GM12878 (cell line): ENCODE measurements at regions not wholly inside any gene's neighbourhood (a gene's known extent, or its start where the extent isn't known, plus 50 kb on each side); places are given as distances from the start of the nearest gene placed in this dataset.

Source experiments
- ATAC-seq: fragments of 200-7000 bp; cut with Tn5 transposase; 3 replicates; pipeline ENCODE4 v1.9.1; 2020; ENCODE audit warnings: mild to moderate bottlenecking, moderate library complexity
- BruUV-seq: library from RNA; stranded (reverse); fragments of 400-500 nt; replicated peaks from 2 replicates; lab custom pipeline; 2021; lab: Mats Ljungman, UMichigan
- CTCF ChIA-PET: fragments of 300-600 bp; sonication (Branson Sonifier 250); formaldehyde crosslinking; extraction: SDS; loops from one replicate; lab custom pipeline; 2021; ENCODE audit warnings: inconsistent platforms; lab: Yijun Ruan, JAX
- POLR2A ChIA-PET: fragments of 350-600 bp; formaldehyde crosslinking; extraction: SDS; loops from one replicate; lab custom pipeline; 2021; ENCODE audit warnings: inconsistent platforms; lab: Charles Lee
- RAD21 ChIA-PET: fragments of 300-600 bp; sonication (Branson Sonifier 250); formaldehyde crosslinking; loops from one replicate; lab custom pipeline; 2023; ENCODE audit warnings: antibody characterized with exemption; ENCODE audit not compliant: unreplicated experiment; lab: Charles Lee
- SMC1A ChIA-PET: fragments of 300-600 bp; sonication (Branson Sonifier 250); formaldehyde crosslinking; loops from one replicate; lab custom pipeline; 2023; ENCODE audit not compliant: unreplicated experiment, uncharacterized antibody; lab: Charles Lee
- DNase-seq: peaks from one replicate; pipeline ENCODE4 v3.0.0-alpha.2; 2011; ENCODE audit warnings: low read depth, low spot score
- FAIRE-seq: peaks from 3 replicates; lab custom pipeline; 2011; peaks lifted over from hg19 to GRCh38; lab: Jason Lieb, UNC
- H2AFZ ChIP-seq: 2 replicates; pipeline ENCODE4 v1.6.0; 2011; ENCODE audit warnings: low read depth, low read length, control low read depth; ENCODE audit not compliant: control insufficient read depth
- H3K27ac ChIP-seq: 2 replicates; pipeline ENCODE4 v1.5.1; 2011; ENCODE audit warnings: control low read depth; ENCODE audit not compliant: control insufficient read depth, insufficient read depth
- H3K27me3 ChIP-seq, 2 experiments: replicated peaks in 1 of 2; 2 replicates each; pipeline versions ENCODE4 v1.6.0 to v1.6.1; 2011; ENCODE audit warnings: low read length in 1 of 2; ENCODE audit not compliant: control insufficient read depth in 2 of 2, insufficient read depth in 2 of 2
- H3K36me3 ChIP-seq, 2 experiments: 2 replicates each; pipeline ENCODE4 v1.5.1; 2011; ENCODE audit warnings: low read length in 1 of 2; ENCODE audit not compliant: control insufficient read depth in 2 of 2, insufficient read depth in 2 of 2
- H3K4me1 ChIP-seq: 2 replicates; pipeline ENCODE4 v1.6.1; 2011; ENCODE audit warnings: mild to moderate bottlenecking, low read length, moderate library complexity, mixed read lengths; ENCODE audit not compliant: control insufficient read depth, insufficient read depth
- H3K4me2 ChIP-seq: 2 replicates; pipeline ENCODE4 v1.6.0; 2011; ENCODE audit warnings: control low read depth; ENCODE audit not compliant: control insufficient read depth, insufficient read depth
- H3K4me3 ChIP-seq: fragments of 200-600 bp; sonication (generic); 2 replicates; pipeline ENCODE4 v1.5.1; 2016
- H3K79me2 ChIP-seq: 2 replicates; pipeline ENCODE4 v1.6.0; 2011; ENCODE audit warnings: low read length; ENCODE audit not compliant: control insufficient read depth, insufficient read depth
- H3K9ac ChIP-seq: 2 replicates; pipeline ENCODE4 v1.8.0; 2011; ENCODE audit warnings: low read length, control low read depth, mixed read lengths; ENCODE audit not compliant: control insufficient read depth, insufficient read depth
- H3K9me3 ChIP-seq: replicated peaks from 3 replicates; pipeline ENCODE4 v1.5.1; 2011; ENCODE audit warnings: mild to moderate bottlenecking, low read length; ENCODE audit not compliant: control insufficient read depth, insufficient read depth
- H4K20me1 ChIP-seq: 2 replicates; pipeline ENCODE4 v1.6.0; 2011; ENCODE audit not compliant: control insufficient read depth, insufficient read depth
- BMI1 ChIP-seq: fragments of 450-650 bp; IDR thresholded peaks from 2 replicates; pipeline ENCODE4 v1.6.1; 2016; ENCODE audit warnings: mild to moderate bottlenecking, moderate library complexity, borderline replicate concordance
- DPF2 ChIP-seq: fragments of 450-650 bp; IDR thresholded peaks from 2 replicates; pipeline ENCODE4 v1.6.1; 2017; ENCODE audit warnings: mild to moderate bottlenecking
- NR2C1 ChIP-seq: fragments of 450-650 bp; IDR thresholded peaks from 2 replicates; pipeline ENCODE4 v1.6.1; 2017; ENCODE audit warnings: antibody characterized with exemption, mild to moderate bottlenecking, moderate library complexity
- PAX5 ChIP-seq: IDR thresholded peaks from 2 replicates; pipeline ENCODE4 v1.6.1; 2011; ENCODE audit warnings: low read depth, low read length, borderline replicate concordance
- RUNX3 ChIP-seq: IDR thresholded peaks from 2 replicates; pipeline ENCODE4 v1.6.1; 2012; ENCODE audit warnings: low read length, inconsistent platforms
- SPI1 ChIP-seq: IDR thresholded peaks from 2 replicates; pipeline ENCODE4 v1.6.1; 2011; ENCODE audit warnings: low read depth, mild to moderate bottlenecking, low read length, moderate library complexity, borderline replicate concordance; ENCODE audit not compliant: insufficient read depth
- WRNIP1 ChIP-seq: IDR thresholded peaks from 2 replicates; pipeline ENCODE4 v1.6.1; 2011; ENCODE audit warnings: low read depth, low read length, improper control_type of control experiment, borderline replicate concordance
- WGBS: methylation state at CpG from one replicate; pipeline ENCODE4 v1.1.6; 2016; ENCODE audit warnings: low lambda C conversion rate; ENCODE audit not compliant: insufficient replicate concordance, insufficient coverage; ENCODE audit errors: missing lambda C conversion rate; 5-methylcytosine and 5-hydroxymethylcytosine counted together
- in situ Hi-C: fragments of 300-500 bp; cut with MboI; formaldehyde crosslinking; loops from 9 replicates; pipeline ENCODE4 v1.14.3; 2018; ENCODE audit warnings: mixed read lengths
- intact Hi-C: fragments of 100-400 bp; cut with micrococcal nuclease; formaldehyde crosslinking; loops from one replicate; pipeline ENCODE4 v1.14.2; 2022; ENCODE audit not compliant: unreplicated experiment
- TF ChIP-seq, protein P1 (sequence below): IDR thresholded peaks from 2 replicates; pipeline ENCODE4 v1.6.1; 2011; ENCODE audit warnings: low read depth, mild to moderate bottlenecking, low read length, moderate library complexity, borderline replicate concordance; ENCODE audit errors: extremely low read depth
- TF ChIP-seq, protein P2 (sequence below): fragments of 450-650 bp; formaldehyde crosslinking; IDR thresholded peaks from 2 replicates; pipeline ENCODE4 v1.4.0; 2022; ENCODE audit warnings: mild to moderate bottlenecking, moderate library complexity

GRCh38 chr2:20565101-20565622 lies 85.7 kb downstream of the HS1BP3 start:
- intact Hi-C loops (no loop called here), in situ Hi-C loops (no loop called here)
- no peak overlapping the region for H3K4me3 ChIP-seq
- H3K27ac ChIP-seq: no peak overlapping the region
- 38% methylated on average over 7 of the region's 7 CpGs for WGBS
- no peak overlapping the region for H2AFZ ChIP-seq
- FAIRE-seq (no peak), DNase-seq (no peak), ATAC-seq (no peak; the same call in 2 of the 3 replicates)
- no peaks in the 10 kb centered on the region for H3K9me3 ChIP-seq
- no peaks in the 10 kb centered on the region for H4K20me1 ChIP-seq
- TF ChIP-seq BMI1 (no peak), WRNIP1 (no peak), RUNX3 (no peak), NR2C1 (no peak), SPI1 (no peak), DPF2 (no peak), PAX5 (no peak)
- TF ChIP-seq, protein P1, sequence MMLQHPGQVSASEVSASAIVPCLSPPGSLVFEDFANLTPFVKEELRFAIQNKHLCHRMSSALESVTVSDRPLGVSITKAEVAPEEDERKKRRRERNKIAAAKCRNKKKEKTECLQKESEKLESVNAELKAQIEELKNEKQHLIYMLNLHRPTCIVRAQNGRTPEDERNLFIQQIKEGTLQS: no peak
- TF ChIP-seq, protein P2, sequence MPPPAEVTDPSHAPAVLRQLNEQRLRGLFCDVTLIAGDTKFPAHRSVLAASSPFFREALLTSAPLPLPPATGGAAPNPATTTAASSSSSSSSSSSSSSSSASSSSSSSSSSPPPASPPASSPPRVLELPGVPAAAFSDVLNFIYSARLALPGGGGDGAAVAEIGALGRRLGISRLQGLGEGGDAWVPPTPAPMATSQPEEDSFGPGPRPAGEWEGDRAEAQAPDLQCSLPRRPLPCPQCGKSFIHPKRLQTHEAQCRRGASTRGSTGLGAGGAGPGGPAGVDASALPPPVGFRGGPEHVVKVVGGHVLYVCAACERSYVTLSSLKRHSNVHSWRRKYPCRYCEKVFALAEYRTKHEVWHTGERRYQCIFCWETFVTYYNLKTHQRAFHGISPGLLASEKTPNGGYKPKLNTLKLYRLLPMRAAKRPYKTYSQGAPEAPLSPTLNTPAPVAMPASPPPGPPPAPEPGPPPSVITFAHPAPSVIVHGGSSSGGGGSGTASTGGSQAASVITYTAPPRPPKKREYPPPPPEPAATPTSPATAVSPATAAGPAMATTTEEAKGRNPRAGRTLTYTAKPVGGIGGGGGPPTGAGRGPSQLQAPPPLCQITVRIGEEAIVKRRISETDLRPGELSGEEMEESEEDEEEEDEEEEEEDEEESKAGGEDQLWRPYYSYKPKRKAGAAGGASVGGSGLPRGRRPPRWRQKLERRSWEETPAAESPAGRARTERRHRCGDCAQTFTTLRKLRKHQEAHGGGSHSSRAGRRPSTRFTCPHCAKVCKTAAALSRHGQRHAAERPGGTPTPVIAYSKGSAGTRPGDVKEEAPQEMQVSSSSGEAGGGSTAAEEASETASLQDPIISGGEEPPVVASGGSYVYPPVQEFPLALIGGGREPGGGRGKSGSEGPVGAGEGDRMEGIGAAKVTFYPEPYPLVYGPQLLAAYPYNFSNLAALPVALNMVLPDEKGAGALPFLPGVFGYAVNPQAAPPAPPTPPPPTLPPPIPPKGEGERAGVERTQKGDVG (CRISPR knock-in tag): no peak
- ChIA-PET SMC1A (interaction anchor here (1.1 to 1.2 kb wide), 2 partner anchors 15 to 58 kb away, joined by 3 to 4 read pairs; no protein-coding TSS in a partner anchor), CTCF (no interaction called here), RAD21 (interaction anchor here (1.1 to 1.2 kb wide), 2 partner anchors 13 to 119 kb away, joined by 3 to 4 read pairs; partner anchors contain the start of gene RHOB), POLR2A (interaction anchor here (0.8 kb wide), 1 partner anchor 11 kb away, joined by 4 read pairs; no protein-coding TSS in a partner anchor)
- peaks cover 0 to 1% of the 10 kb centered on the region in 2 experiments; a peak in 2 of 4 replicates for H3K27me3 ChIP-seq
- BruUV-seq: no TSS peak
- H3K4me2 ChIP-seq: no peak overlapping the region
- no peaks in the 10 kb centered on the region for H3K79me2 ChIP-seq
- H3K9ac ChIP-seq: no peak overlapping the region
- no peaks in the 10 kb centered on the region for H3K36me3 ChIP-seq
- H3K4me1 ChIP-seq: peaks cover 8% of the 10 kb centered on the region
